K562 (cell line): ENCODE measurements at regions not wholly inside any gene's neighbourhood (a gene's known extent, or its start where the extent isn't known, plus 50 kb on each side); places are given as distances from the start of the nearest gene placed in this dataset.

Source experiments
- ATAC-seq: fragments of 200-7000 bp; cut with Tn5 transposase; 3 replicates; pipeline ENCODE4 v1.9.1; 2020; ENCODE audit warnings: moderate library complexity
- BruUV-seq: library from RNA; stranded (reverse); fragments of 400-500 nt; replicated peaks from 2 replicates; lab custom pipeline; 2021; lab: Mats Ljungman, UMichigan
- CTCF ChIA-PET: fragments of 300-600 bp; formaldehyde crosslinking; extraction: SDS; loops from one replicate; lab custom pipeline; 2021; ENCODE audit warnings: low intra/inter-chr PET ratio; lab: Yijun Ruan, JAX
- POLR2A ChIA-PET: fragments of 300-600, 350-650 bp; sonication (Branson Sonifier 250); formaldehyde crosslinking; extraction: SDS; loops from one replicate; lab custom pipeline; 2021; ENCODE audit warnings: antibody characterized with exemption, inconsistent platforms; lab: Yijun Ruan, JAX
- DNase-seq, 4 experiments: peaks; one replicate each; pipeline versions ENCODE4 v3.0.0 to v3.0.0-alpha.2; 2011 to 2018; ENCODE audit warnings: low spot score in 3 of 4, mixed read lengths in 3 of 4; ENCODE audit errors: extremely low read depth in 1 of 4
- FAIRE-seq: peaks from 2 replicates; lab custom pipeline; 2011; peaks lifted over from hg19 to GRCh38; lab: Jason Lieb, UNC
- H2AFZ ChIP-seq: 2 replicates; pipeline ENCODE4 v1.6.0; 2011; ENCODE audit warnings: low read depth, low read length, control low read depth, inconsistent platforms
- H3K27ac ChIP-seq: fragments of 200-600 bp; 3 replicates; pipeline ENCODE4 v1.8.0; 2011; ENCODE audit warnings: low read depth, mild to moderate bottlenecking, control low read depth, inconsistent platforms, low read length, moderate library complexity, mixed read lengths; ENCODE audit errors: extremely low read depth
- H3K27me3 ChIP-seq, 2 experiments: fragments of 300-600 bp in 1 of 2; 2 replicates in 1 of 2; 3 replicates in 1 of 2; pipeline versions ENCODE4 v1.6.0 to v1.8.0; 2011; ENCODE audit warnings: inconsistent platforms in 2 of 2, low read length in 2 of 2, mild to moderate bottlenecking in 1 of 2, mixed read lengths in 1 of 2, moderate library complexity in 1 of 2; ENCODE audit not compliant: control insufficient read depth in 2 of 2, insufficient read depth in 2 of 2
- H3K36me3 ChIP-seq: fragments of 300-600 bp; 3 replicates; pipeline ENCODE4 v1.8.0; 2011; ENCODE audit warnings: mild to moderate bottlenecking, low read length, inconsistent platforms; ENCODE audit not compliant: control insufficient read depth, insufficient read depth
- H3K4me1 ChIP-seq, 2 experiments: fragments of 200-600 bp in 1 of 2; replicated peaks in 1 of 2; 2 replicates in 1 of 2; 3 replicates in 1 of 2; pipeline versions ENCODE4 v1.5.1 to v1.8.0; 2011; ENCODE audit warnings: inconsistent platforms in 2 of 2, low read length in 2 of 2, mild to moderate bottlenecking in 1 of 2, mixed read lengths in 1 of 2, moderate library complexity in 1 of 2; ENCODE audit not compliant: control insufficient read depth in 2 of 2, insufficient read depth in 2 of 2
- H3K4me2 ChIP-seq: 2 replicates; pipeline ENCODE4 v1.6.1; 2011; ENCODE audit warnings: low read length, control low read depth, inconsistent platforms, mixed read lengths; ENCODE audit not compliant: insufficient read depth
- H3K4me3 ChIP-seq: fragments of 200-600 bp; sonication (generic), shearing (Covaris generic); 2 replicates; pipeline ENCODE4 v1.5.1; 2016; ENCODE audit warnings: control low read depth, inconsistent platforms
- H3K79me2 ChIP-seq: fragments of 200-600 bp; 3 replicates; pipeline ENCODE4 v1.8.0; 2011; ENCODE audit warnings: low read length, inconsistent platforms; ENCODE audit not compliant: control insufficient read depth, insufficient read depth
- H3K9ac ChIP-seq, 2 experiments: 2 replicates each; pipeline versions ENCODE4 v1.6.0 to v1.6.1; 2011; ENCODE audit warnings: low read depth in 2 of 2, low read length in 2 of 2, control low read depth in 1 of 2, inconsistent platforms in 1 of 2, mild to moderate bottlenecking in 1 of 2, mixed read lengths in 1 of 2; ENCODE audit not compliant: insufficient read depth in 1 of 2
- H3K9me1 ChIP-seq: one replicate; pipeline ENCODE4 v1.6.0; 2011; ENCODE audit warnings: inconsistent platforms, mild to moderate bottlenecking, low read length, moderate library complexity; ENCODE audit not compliant: control insufficient read depth, insufficient read depth
- H3K9me3 ChIP-seq: replicated peaks from 2 replicates; pipeline ENCODE4 v1.5.1; 2011; ENCODE audit warnings: low read depth, low read length, inconsistent platforms; ENCODE audit not compliant: control insufficient read depth, insufficient read depth
- H4K20me1 ChIP-seq: replicated peaks from 2 replicates; pipeline ENCODE4 v1.6.1; 2011; ENCODE audit warnings: low read length, inconsistent platforms, mixed read lengths; ENCODE audit not compliant: control insufficient read depth, insufficient read depth
- CHD1 ChIP-seq: fragments of 200-600 bp; sonication (generic); IDR thresholded peaks from one replicate; pipeline ENCODE4 v1.6.1; 2012; ENCODE audit warnings: mild to moderate bottlenecking, moderate library complexity, low read length, inconsistent platforms
- EGR1 ChIP-seq: fragments of 450-650 bp; conservative IDR thresholded peaks from 2 replicates; pipeline ENCODE4 v1.6.1; 2017; ENCODE audit warnings: mild to moderate bottlenecking
- FOXJ2 ChIP-seq: fragments of 200-800 bp; sonication (Bioruptor generic); IDR thresholded peaks from 2 replicates; pipeline ENCODE4 v1.6.1; 2016; ENCODE audit warnings: missing genetic modification characterization, missing compliant biosample characterization
- HNRNPK ChIP-seq: fragments of 200-400 bp; formaldehyde crosslinking; IDR thresholded peaks from one replicate; pipeline ENCODE4 v1.6.1; 2018; ENCODE audit warnings: mild to moderate bottlenecking, low read depth, low read length; ENCODE audit not compliant: poor library complexity, severe bottlenecking
- JUND ChIP-seq, 2 experiments: IDR thresholded peaks; 2 replicates in 1 of 2; 3 replicates in 1 of 2; pipeline ENCODE4 v1.6.1; 2011; ENCODE audit warnings: borderline replicate concordance in 2 of 2, low read depth in 2 of 2, low read length in 2 of 2, improper control_type of control experiment in 1 of 2, missing biosample characterization in 1 of 2, missing genetic modification characterization in 1 of 2, missing genetic modification reagents in 1 of 2
- MAFF ChIP-seq: IDR thresholded peaks from 2 replicates; pipeline ENCODE4 v1.6.1; 2012; ENCODE audit warnings: low read length, improper control_type of control experiment
- MBD2 ChIP-seq: sonication (generic); IDR thresholded peaks from 2 replicates; pipeline ENCODE4 v1.6.1; 2016; ENCODE audit warnings: low read depth, borderline replicate concordance
- POLR2B ChIP-seq: fragments of 450-650 bp; IDR thresholded peaks from 2 replicates; pipeline ENCODE4 v1.6.1; 2018; ENCODE audit warnings: low read depth; ENCODE audit not compliant: partially characterized antibody
- RBM17 ChIP-seq: fragments of 200-400 bp; formaldehyde crosslinking; IDR thresholded peaks from 2 replicates; pipeline ENCODE4 v1.6.1; 2017; ENCODE audit warnings: low read depth, mild to moderate bottlenecking, low read length, borderline replicate concordance
- TEAD4 ChIP-seq, 2 experiments: sonication (generic) in 1 of 2; formaldehyde crosslinking in 1 of 2; IDR thresholded peaks; 2 replicates each; pipeline versions ENCODE4 v1.6.1 to v1.8.0; 2012 to 2022; ENCODE audit warnings: borderline replicate concordance in 1 of 2, inconsistent platforms in 1 of 2, low read length in 1 of 2, mild to moderate bottlenecking in 1 of 2, missing genetic modification reagents in 1 of 2
- XRCC3 ChIP-seq: fragments of 450-650 bp; IDR thresholded peaks from 2 replicates; pipeline ENCODE4 v1.6.1; 2017; ENCODE audit warnings: mild to moderate bottlenecking, moderate library complexity
- ZFPM2 ChIP-seq: fragments of 250-450 bp; sonication (Bioruptor Pico); IDR thresholded peaks from 2 replicates; pipeline ENCODE4 v1.5.1; 2022; ENCODE audit warnings: mild to moderate bottlenecking
- ZNF717 ChIP-seq: fragments of 250-450 bp; sonication (Bioruptor Pico); IDR thresholded peaks from 2 replicates; pipeline ENCODE4 v1.5.0; 2021
- WGBS: fragments of 100-300 bp; shearing (Covaris generic); methylation state at CpG from one replicate; pipeline ENCODE4 v1.1.6; 2016; ENCODE audit warnings: low coverage, mixed read lengths; ENCODE audit not compliant: insufficient coverage; ENCODE audit errors: missing lambda C conversion rate; 5-methylcytosine and 5-hydroxymethylcytosine counted together
- in situ Hi-C: fragments of 300-500 bp; cut with MboI; formaldehyde crosslinking; loops from 4 replicates; pipeline ENCODE4 v1.15.0; 2018; ENCODE audit warnings: inconsistent platforms, mixed read lengths
- intact Hi-C: fragments of 100-400 bp; cut with micrococcal nuclease; formaldehyde crosslinking; loops from 2 replicates; pipeline ENCODE4 v1.14.2; 2022
- TF ChIP-seq, protein P1 (sequence below): fragments of 250-450 bp; sonication (Bioruptor Pico); IDR thresholded peaks from 2 replicates; pipeline ENCODE4 v1.5.0; 2021
- TF ChIP-seq, protein P2 (sequence below): fragments of 250-450 bp; sonication (Bioruptor Pico); IDR thresholded peaks from 2 replicates; pipeline ENCODE4 v1.5.0; 2020; ENCODE audit warnings: mild to moderate bottlenecking, borderline replicate concordance
- TF ChIP-seq, protein P3 (sequence below): sonication (generic); formaldehyde crosslinking; IDR thresholded peaks from 2 replicates; pipeline ENCODE4 v1.8.0; 2022; ENCODE audit warnings: missing genetic modification reagents, mild to moderate bottlenecking, borderline replicate concordance

DNA sequence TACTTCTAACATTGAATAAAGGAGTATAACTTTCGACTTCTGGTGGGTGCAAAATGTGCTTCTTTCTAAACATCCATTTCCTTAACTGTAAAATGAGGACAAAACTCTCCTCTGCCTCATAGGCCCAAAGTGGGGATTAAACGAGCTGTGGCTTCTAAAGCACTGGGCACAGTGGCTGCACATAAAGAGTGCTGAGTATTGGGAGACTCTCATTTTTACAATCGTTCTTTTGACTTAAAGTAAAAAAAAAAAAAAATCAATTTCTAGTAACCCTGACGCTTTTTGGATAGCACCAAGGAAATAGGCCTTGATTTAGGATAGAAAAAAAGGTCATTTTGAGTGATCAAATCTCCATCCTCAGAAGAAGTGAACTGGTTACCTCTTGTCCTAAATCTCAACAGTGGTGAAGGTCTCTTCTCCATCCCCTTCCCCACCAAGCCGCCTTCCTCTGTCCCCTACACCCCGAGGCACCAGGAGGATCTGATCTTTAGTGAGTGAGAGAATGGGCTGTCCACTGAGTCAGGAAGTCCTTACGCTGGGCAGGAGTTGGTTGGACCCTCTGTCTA is 161.6 kb downstream of the DDX1 start:
- in situ Hi-C loops: no loop called here
- FAIRE-seq: no peak

More for the DNA sequence above, 161.6 kb downstream of the DDX1 start:
- H3K79me2 ChIP-seq: no peaks in the 10 kb centered on the region
- no peaks in the 10 kb centered on the region for H3K4me1 ChIP-seq
- H4K20me1 ChIP-seq: no peaks in the 10 kb centered on the region; the same call in 1 of the 2 replicates
- intact Hi-C loops: no loop called here
- POLR2A ChIA-PET: no interaction called here
- H3K4me2 ChIP-seq: no peak overlapping the region
- no peaks in the 10 kb centered on the region for H3K9me1 ChIP-seq
- CTCF ChIA-PET: no interaction called here
- H3K27me3 ChIP-seq: peaks cover 9 to 29% of the 10 kb centered on the region in 2 experiments
- DNase-seq: no peak
- no peak for TF ChIP-seq POLR2B
- no peak for TF ChIP-seq RBM17
- no peak for TF ChIP-seq TEAD4 (IDR thresholded peaks at IDR 0.05; ENCODE audit: low read length)
- TF ChIP-seq TEAD4 (CRISPR knock-in tag; IDR thresholded peaks at IDR 0.05; ENCODE audit: borderline replicate concordance): no peak
- TF ChIP-seq MAFF: no peak
- no peak for TF ChIP-seq JUND (IDR thresholded peaks at IDR 0.05; ENCODE audit: borderline replicate concordance, low read depth, low read length)
- no peak for TF ChIP-seq JUND (tag; IDR thresholded peaks at IDR 0.05; ENCODE audit: borderline replicate concordance, low read depth, low read length)
- no peak for TF ChIP-seq XRCC3
- TF ChIP-seq, protein P1, sequence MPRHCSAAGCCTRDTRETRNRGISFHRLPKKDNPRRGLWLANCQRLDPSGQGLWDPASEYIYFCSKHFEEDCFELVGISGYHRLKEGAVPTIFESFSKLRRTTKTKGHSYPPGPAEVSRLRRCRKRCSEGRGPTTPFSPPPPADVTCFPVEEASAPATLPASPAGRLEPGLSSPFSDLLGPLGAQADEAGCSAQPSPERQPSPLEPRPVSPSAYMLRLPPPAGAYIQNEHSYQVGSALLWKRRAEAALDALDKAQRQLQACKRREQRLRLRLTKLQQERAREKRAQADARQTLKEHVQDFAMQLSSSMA: no peak
- TF ChIP-seq CHD1: no peak
- TF ChIP-seq, protein P2, sequence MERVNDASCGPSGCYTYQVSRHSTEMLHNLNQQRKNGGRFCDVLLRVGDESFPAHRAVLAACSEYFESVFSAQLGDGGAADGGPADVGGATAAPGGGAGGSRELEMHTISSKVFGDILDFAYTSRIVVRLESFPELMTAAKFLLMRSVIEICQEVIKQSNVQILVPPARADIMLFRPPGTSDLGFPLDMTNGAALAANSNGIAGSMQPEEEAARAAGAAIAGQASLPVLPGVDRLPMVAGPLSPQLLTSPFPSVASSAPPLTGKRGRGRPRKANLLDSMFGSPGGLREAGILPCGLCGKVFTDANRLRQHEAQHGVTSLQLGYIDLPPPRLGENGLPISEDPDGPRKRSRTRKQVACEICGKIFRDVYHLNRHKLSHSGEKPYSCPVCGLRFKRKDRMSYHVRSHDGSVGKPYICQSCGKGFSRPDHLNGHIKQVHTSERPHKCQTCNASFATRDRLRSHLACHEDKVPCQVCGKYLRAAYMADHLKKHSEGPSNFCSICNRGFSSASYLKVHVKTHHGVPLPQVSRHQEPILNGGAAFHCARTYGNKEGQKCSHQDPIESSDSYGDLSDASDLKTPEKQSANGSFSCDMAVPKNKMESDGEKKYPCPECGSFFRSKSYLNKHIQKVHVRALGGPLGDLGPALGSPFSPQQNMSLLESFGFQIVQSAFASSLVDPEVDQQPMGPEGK (CRISPR knock-in tag): no peak
- no peak for TF ChIP-seq MBD2
- TF ChIP-seq, protein P3, sequence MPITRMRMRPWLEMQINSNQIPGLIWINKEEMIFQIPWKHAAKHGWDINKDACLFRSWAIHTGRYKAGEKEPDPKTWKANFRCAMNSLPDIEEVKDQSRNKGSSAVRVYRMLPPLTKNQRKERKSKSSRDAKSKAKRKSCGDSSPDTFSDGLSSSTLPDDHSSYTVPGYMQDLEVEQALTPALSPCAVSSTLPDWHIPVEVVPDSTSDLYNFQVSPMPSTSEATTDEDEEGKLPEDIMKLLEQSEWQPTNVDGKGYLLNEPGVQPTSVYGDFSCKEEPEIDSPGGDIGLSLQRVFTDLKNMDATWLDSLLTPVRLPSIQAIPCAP (CRISPR knock-in tag): no peak
- TF ChIP-seq ZNF717: no peak
- TF ChIP-seq ZFPM2 (CRISPR knock-in tag): no peak
- TF ChIP-seq HNRNPK: no peak
- TF ChIP-seq EGR1: no peak
- no peak for TF ChIP-seq FOXJ2 (tag)
- TF ChIP-seq, all 486 proteins: peak for 0
- Histone ChIP-seq H3K27ac (no peak overlapping the region), H2AFZ (no peak overlapping the region), H3K36me3 (no peaks in the 10 kb centered on the region), H3K4me3 (no peak overlapping the region), H3K9me3 (no peaks in the 10 kb centered on the region), H3K9ac (no peak overlapping the region)
- no TSS peak for BruUV-seq
- 1% methylated on average over 6 of the region's 7 CpGs for WGBS
- no peak for ATAC-seq
